Type B pancreatic cell (in vitro differentiated cells): ENCODE measurements at regions not wholly inside any gene's neighbourhood (a gene's known extent, or its start where the extent isn't known, plus 50 kb on each side); places are given as distances from the start of the nearest gene placed in this dataset.
A peak's percentile ranks its signal among the peaks of the same experiment; 100 is the strongest.

ENCODE experiments used
- DNase-seq: peaks from one replicate; pipeline ENCODE4 v3.0.0; 2021; ENCODE audit warnings: mixed read lengths; ENCODE audit not compliant: unreplicated experiment; ENCODE audit errors: extremely low spot score
- H3K27ac Mint-ChIP-seq: 2 replicates; pipeline ENCODE4 v1.8.0; 2021; ENCODE audit warnings: mild to moderate bottlenecking, mixed read lengths
- H3K27me3 Mint-ChIP-seq: 2 replicates; pipeline ENCODE4 v1.8.0; 2021; ENCODE audit warnings: mixed read lengths
- H3K36me3 Mint-ChIP-seq: 2 replicates; pipeline ENCODE4 v1.8.0; 2021; ENCODE audit warnings: mixed read lengths
- H3K4me1 Mint-ChIP-seq: one replicate; pipeline ENCODE4 v1.8.0; 2021; ENCODE audit warnings: mixed read lengths; ENCODE audit not compliant: unreplicated experiment
- H3K4me3 Mint-ChIP-seq: 2 replicates; pipeline ENCODE4 v1.8.0; 2021; ENCODE audit warnings: mild to moderate bottlenecking, mixed read lengths
- H3K9me3 Mint-ChIP-seq: 2 replicates; pipeline ENCODE4 v1.8.0; 2021; ENCODE audit warnings: mixed read lengths
- CTCF ChIP-seq: fragments of 200-600 bp; sonication (generic); conservative IDR thresholded peaks from 2 replicates; pipeline ENCODE4 v1.5.0; 2021; ENCODE audit warnings: antibody characterized with exemption, mild to moderate bottlenecking

GRCh38 chr19:29467824-29468401 lies 57.9 kb upstream of the VSTM2B start:
- Mint-ChIP-seq H3K36me3 (no peaks in the 10 kb centered on the region), H3K4me3 (no peak overlapping the region), H3K4me1 (no peaks in the 10 kb centered on the region), H3K27me3 (peaks cover 53% of the 10 kb centered on the region), H3K9me3 (peaks cover 4% of the 10 kb centered on the region), H3K27ac (no peak overlapping the region)
- TF ChIP-seq CTCF: peak; percentile 60
- DNase-seq: no peak

GRCh38 chr19:29475469-29475868 lies 50.3 kb upstream of the VSTM2B start:
- peaks cover 36% of the 10 kb centered on the region for H3K27me3 Mint-ChIP-seq
- no peak overlapping the region for H3K4me3 Mint-ChIP-seq
- H3K4me1 Mint-ChIP-seq: no peaks in the 10 kb centered on the region
- DNase-seq: no peak
- TF ChIP-seq CTCF: no peak
- no peaks in the 10 kb centered on the region for H3K36me3 Mint-ChIP-seq
- no peak overlapping the region for H3K27ac Mint-ChIP-seq
- H3K9me3 Mint-ChIP-seq: no peaks in the 10 kb centered on the region
